ENCODE measurements at regions not wholly inside any gene's neighbourhood (a gene's known extent, or its start where the extent isn't known, plus 50 kb on each side); places are given as distances from the start of the nearest gene placed in this dataset.

- no peak for TF ChIP-seq CTCF (IDR thresholded peaks at IDR 0.05)
- TF ChIP-seq POLR2A (IDR thresholded peaks at IDR 0.05): no peak
- no peak for TF ChIP-seq EP300 (IDR thresholded peaks at IDR 0.05)
Measured at GRCh38 chr15:48028712-48029111, 92.1 kb upstream of the SLC24A5 start.

Data from ovary (tissue), 3 donors.